SHP77 treated with DMSO at 0.1 percent for 48 hours (cell line): ENCODE measurements at regions not wholly inside any gene's neighbourhood (a gene's known extent, or its start where the extent isn't known, plus 50 kb on each side); places are given as distances from the start of the nearest gene placed in this dataset.

Experiments used
- DNase-seq: peaks from one replicate; lab custom pipeline; 2025; lab: John Stamatoyannopoulos, UW

DNA sequence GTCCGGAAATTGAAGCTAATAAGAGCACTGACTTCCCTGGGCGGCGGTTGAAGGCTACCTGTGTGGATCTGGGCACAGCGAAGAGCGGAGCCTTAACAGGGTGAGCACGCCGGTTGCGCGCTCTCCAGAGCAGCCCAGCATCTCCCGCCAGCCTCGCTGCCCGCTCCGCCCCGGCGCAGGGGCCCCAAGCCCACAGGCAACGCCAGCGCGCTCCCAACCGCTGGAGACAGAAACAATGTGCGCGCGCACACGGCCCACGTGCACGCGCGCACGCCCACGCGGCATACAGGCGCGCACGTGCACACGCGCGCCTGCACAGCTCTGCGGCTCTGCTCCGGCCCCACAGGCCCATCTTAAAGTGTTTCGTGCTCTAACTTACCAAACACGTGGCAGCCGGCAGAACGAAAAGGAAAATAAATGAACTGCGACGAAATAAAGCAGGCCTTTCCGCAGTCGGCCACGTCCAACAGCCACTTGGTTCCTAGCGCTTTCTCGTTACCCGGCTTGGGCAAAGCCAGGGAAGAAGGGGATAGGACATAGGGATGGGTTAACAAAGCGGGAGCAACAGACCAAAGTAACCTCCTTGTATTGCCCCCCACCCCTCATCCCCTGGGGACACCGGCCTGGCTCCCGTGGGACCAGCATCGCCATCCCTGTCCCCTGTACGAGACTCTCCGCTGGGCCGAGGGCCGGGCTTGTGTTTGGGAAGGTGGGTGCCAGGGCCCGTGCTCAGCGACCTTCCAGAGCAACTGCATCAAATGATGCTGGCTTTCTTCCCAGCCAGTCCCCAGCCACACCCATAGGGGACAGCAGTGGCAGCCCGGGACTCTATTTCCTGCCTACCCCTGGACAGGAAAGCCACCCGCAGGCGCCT is 203.7 kb downstream of the ABHD5 start:
- no peak for DNase-seq

DNA sequence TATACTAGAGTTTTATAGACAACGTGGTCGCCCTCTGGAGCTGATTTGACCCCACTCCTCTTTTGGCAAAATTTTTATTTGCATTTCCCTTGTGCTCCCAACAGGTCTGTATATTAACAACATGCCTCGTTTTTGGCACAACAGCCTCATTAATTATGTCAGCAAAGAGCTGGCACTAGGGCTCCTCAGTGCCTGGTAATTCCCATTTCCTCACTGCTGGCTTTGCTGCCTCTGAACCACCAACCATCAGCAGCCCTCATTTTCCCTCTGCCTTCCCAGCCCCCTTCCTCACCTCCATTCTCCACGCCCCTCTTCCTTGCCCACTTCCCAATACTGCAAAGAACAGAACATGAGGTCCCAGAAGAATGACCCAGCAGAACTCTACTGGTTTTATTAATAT is 204.8 kb downstream of the ABHD5 start:
- no peak for DNase-seq

DNA sequence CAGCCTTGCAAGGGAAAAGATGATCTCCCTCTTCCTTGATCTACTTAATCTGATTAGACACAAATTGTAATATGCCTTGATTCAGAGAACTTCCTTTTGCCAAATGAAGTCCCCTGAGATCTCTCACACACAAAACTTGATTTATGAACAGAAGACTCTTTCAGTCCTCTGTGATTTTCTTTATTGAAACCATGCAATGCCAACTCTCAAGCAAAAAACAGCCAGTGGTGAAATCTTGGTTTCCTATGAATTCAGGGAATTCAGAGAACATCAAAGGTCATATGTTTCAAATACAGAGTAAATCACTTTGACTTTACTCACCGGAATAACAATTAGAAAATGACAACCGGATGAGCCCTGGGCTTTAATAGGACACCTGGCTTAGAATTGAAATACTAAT is 211.7 kb downstream of the ABHD5 start:
- no peak for DNase-seq

DNA sequence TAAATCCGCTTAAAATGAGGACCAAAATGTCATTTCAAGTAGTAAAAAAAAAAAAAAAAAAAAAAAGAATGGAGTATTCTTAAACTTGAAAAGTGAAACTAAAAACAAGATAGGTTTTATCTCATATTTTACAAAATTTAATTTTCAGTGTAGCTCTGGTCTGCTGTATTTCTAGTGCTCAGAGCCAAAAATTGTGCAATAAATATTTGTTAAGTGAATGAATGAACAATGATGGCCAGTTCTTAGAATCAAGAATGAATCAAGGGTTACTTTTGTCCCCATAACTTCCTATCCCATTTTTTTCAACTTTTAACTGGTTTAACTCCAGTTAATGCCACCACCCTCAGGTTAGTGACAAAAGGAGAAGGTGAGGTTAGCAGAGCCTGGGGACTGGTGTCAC is 214.4 kb downstream of the ABHD5 start:
- no peak for DNase-seq

DNA sequence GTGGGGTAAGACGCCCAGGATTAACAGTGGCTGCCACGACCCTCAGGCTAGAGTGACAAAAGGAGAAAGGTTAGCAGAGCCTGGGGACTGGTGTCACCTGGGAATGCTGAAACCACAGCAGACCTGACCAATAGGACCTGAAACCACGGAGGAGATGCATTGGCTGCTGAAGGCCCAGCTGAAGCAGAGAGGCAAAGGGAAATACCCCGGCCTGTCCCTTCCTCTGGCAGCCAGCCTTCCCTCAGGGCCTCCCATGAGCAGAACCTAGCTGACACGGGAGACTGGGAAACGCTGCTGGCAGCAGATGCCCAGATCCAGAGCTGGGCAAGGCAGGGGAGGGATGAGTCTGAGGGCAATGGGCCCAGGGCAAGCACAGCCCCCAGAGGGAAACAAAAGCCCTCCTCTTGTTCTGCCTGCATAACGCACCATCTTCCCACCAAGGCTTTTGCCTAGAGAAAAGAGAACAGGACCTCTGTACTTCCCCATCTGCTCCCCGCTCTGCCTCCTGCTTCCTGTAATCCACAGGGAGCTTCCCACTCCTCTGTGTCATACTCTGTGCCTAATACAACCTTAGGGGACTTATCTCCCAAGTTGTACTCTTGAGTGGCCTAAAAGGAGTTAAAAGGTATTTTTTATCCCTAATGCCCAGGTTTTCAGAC is 216.2 kb downstream of the ABHD5 start:
- no peak for DNase-seq

DNA sequence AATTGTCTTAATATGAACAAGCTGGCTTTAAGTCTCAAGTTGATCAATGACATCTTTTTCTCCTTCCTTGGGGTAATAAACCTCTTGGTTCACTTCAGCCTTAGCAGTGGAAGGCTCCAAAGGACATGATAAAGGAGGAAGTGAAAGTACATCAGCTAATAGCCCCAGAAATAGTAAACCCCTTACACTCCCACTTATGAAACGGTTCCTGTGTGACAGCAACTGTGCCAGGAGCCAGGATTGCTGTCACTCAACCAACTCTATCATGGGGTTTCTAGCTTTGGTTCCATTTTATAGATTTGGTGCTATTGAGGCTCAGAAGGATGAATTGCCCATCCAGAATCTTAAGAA is 216.7 kb downstream of the ABHD5 start:
- DNase-seq = no peak

DNA sequence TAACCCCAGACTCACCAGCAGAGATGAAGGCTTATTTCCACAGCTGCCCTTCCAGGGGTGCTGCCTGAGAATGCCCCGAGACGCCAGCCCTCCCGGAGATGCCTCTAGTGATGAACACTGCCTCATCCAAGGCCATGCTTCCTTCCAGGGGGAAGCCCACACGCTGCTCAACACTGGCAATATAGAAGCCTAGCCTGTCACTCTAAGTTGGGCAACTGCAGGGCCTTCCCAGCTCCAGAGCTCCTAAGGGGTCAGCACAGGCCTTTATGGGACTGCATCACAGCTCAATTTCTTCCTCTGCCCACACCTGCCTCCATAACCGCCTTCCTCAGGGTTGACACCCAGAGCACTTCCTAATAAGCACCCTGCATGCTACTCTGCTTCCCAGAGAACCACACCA is 217.7 kb downstream of the ABHD5 start:
- DNase-seq = no peak

DNA sequence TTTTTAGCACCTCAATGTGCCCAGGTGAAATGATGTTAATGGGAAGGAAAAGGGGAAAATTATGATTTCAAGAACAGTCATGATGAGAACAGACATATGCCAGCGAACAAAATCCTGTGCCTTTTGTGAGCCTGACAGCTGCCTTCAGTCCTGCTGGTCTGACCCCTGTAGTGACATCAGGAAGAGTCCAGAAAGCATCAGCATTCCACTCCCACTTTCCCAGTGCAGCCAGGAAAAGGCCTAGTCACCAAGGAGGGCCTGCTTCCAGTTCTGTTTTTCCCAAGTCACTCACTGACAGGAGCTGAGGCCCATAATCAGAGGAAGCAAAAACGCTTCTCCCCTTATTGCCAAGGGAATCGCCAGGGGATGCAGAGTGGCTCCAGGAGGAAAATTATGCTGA is 218.4 kb downstream of the ABHD5 start:
- DNase-seq = no peak

DNA sequence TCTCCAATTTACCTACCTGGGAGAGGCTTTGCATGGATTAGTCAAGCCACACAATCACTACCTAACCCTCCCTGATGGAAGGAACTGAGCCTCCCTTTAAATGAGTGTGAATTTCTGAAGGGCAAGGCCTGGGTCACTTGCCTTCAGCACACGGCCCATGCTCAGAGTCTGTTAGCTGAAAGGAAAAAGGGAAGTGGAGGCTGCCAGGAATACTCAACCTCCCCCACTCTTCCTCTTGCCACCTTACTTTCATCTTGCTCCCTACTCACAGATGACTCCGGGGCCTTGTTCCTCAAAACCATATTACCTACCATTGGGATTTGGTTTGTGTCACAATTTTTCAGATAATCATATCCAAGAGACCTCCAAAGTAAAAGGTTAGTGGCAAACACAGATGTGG is 220.0 kb downstream of the ABHD5 start:
- no peak for DNase-seq

DNA sequence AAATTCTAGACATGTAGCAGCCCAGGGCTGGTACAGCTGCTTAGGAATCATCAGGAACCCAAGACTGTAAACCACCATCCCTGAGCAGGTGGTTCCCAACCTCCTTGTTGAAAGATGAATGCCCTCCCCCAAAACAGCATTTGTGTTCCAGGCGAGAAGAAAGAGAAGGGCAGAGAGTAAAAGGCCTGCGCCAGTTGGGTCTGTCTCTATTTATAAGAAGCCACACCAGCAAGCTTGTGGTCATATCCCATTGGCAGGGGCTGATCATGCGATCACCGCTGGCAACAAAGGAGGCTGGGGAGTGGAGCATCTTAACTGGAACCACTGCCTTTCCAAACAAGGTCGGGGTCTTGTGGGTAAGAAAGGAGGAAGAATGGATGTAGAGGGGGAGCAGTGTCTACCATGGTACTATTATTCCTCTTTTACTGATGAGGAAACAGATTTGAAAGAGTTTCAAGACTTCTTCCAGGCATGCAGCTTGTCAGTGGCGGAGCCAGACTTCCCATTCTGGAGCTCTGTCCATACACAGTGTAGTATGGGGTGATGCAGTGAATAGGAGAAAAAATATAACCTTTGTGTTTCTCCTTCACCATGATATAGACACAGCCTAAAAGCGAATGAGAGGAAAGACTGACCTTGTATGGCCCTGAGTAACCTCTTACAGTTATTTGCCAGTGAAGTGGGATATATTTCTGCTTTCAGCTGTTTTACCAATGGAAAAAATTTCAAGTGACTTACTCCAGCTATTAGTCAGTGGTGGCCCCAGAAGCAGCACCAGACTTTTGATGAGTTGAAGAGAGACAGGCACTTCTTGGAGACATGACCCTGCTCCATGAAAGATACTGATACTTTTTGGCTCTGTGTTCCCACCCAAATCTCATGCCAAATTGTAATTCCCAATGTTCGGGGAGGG is 222.6 kb downstream of the ABHD5 start:
- DNase-seq = no peak

DNA sequence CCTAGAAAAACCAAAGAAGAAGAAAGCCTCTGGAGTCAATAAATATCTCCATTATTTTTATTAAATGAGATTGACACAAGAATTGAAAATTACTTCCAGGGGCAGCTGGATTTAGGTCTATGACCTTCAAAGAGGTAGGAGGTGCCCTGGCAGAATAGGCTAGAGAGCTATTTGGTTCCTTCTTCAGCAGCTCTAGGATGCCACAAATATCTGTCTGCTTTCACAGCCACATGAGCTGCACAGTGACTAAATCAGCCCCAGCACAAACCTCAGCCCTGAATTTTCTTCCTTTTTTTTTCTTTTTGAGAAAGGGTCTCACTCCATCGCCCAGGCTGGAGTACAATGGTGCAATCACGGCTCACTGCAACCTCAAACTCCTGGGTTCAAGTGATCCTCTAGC is 223.5 kb downstream of the ABHD5 start:
- DNase-seq = no peak

DNA sequence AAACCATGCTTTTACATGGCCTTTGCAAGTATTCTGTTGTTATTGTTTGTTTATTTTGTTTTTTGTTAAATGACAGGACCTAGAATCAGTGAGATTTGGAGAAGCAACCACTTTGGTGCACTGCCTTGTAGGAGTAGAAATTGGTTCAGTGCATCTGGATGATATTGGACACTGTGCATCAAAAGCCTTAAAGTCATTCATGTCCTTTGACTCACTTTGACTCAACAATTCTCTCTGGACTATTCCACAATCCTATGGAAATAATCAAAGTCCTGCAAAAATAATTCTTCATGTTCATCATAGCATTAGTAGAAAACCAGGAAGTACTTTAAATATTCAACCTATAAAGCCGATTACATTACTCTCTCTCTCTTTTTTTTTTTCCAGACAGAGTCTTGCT is 224.8 kb downstream of the ABHD5 start:
- no peak for DNase-seq

DNA sequence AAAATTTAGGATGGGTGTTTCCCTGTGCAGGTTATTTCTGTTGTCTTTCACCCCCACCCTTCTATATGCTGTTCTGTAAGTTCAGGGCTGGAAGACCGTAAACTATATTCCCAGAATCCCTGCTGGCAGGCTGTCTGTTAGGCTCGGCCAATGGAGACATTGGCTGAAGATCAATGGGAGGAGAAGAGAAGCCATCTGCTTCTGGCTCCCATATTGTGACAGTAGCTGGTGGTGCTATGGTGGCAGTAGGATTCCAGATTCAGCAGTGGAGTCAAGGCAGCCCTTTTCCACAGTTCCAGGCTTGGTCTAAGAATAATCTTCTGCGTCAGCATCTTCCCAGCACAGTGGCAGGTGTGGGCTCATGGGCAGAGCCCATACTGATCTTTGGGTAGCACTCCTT is 226.6 kb downstream of the ABHD5 start:
- DNase-seq = no peak

DNA sequence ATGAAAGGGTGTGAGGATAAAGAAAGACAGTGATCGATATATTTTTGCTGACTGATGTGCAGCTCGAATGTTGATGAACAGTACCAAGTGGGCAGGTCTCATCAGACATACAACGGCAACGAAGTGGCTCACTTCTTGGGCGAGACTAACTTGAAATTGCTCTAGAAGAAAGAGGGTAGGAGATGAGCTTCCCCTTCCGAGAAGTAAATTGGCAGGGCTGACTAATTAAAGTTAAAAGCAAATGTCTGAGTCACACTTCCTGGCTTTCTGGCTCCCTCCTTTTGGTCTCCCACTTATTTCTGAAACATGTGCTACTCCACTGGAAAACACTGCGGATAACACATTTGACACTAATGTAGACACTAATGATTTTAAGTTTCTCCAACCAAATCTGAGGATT is 228.3 kb downstream of the ABHD5 start:
- no peak for DNase-seq

DNA sequence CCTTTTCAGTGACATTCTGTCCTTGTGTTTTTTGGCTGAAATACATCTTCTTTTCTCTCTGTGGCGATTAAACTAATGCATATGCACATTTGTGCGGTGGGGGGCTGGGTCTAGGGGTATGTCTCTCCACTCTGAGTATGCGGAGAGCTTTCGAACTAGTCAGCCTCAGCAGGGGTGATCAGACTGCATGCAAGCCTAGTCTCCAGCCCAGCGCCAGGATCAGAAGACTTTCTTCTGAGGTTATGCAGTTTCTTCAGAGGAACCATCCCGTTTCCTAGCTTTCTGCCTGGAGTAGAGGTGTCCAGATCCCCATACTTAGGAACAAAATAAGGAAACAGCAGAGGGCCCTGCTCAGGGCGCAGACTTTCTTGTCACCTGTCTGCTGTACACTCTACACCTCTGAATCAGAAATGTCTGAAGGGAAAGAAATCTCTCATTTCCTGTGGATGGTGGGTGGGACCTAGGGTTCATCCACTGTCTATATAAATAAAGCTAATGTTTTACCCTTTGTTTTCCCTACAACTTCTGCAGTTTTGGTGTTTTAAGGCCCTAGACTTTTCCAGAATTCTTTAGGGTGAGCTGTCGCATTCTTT is 230.4 kb downstream of the ABHD5 start:
- DNase-seq = no peak

DNA sequence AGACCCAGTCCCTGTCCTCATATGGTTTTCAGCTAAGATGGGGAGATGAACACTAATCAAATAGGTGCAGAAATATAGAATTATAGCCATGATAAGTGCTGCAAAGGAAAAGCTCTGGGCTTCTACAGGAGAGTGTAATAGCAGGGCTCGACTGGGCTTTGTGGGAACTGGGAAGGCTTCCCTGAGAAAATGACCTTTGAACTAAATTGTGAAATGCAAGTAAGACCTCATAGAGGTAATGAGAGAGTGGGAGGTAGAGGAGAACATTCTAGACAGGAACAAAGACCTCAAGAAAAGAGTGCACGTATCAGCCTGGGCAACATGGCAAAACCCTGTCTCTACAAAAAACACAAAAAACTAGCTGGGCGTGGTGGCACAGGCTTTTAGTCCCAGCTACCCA is 231.6 kb downstream of the ABHD5 start:
- DNase-seq = no peak

DNA sequence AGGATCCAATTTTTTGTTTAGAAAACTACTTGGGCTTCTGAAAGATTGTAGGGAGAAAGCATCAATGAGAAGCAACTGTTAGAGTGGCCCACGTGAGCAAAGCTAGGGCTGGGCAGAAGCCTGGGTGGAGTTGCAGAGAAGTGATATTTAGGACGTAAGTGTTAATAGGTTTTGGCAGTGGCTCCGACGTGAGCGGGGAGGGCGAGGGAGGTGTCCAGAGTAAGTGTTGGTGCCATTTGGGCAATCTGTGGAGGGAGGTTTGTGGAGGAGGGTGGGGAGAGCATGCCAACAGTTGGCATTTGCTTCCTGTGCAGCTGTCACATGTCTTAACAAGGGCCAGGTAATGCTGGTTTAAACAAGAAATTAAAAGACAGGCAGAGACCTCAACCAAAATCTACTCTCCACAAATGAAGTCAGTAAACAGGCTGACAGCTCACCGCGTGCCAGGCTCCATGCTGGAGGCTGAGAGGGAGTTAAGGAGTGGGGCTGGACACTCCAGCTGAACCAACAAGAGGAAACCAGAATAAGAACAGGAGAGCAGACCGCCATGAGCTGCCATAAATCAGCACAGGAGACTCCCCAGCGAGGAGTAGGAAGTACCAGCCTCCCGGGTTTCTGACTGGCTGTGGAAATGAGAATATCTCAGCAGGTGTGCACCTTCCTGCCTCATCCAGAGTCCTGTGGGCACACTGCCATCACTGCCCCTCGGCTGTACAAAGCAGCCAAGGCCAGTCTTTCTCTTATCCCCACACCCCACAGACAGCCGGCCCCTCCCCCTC is 232.6 kb downstream of the ABHD5 start:
- DNase-seq = peak; percentile 70

DNA sequence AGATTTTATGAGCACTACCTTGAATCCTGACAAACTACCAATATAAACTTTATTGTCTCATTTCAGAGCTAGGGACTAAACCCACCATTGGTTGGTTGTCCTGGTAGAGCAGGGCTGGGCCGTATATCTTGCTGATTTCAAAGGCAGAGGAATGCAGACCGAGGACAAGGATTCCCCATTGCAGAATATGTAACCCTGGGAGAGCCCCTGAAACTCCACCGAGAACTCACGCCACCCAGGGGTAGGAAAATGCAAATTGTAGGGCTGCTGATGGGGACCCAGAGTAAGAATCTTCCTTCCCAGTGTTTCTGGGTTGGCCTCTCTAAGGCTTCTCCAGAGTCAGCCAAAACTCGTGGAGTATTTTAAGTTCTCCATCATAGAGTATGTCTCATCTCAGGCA is 235.3 kb downstream of the ABHD5 start:
- no peak for DNase-seq

DNA sequence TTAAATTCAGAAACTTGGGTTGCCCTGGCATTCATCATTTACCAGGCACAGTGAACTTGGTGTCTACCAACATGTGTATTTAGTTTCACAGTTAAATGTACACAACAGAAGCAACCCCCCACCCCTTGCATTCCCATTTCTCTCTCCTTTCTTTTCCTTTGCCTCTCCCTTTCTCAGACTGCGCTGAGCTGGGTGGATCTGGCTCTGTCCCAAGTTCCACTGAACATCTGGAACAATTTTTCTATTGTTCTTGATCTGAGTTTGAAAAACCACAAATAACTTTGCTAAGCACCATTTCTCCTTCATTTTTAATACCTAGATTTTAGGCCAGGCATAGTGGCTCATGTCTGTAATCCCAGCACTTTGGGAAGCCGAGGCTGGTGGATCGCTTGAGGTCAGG is 242.2 kb downstream of the ABHD5 start:
- DNase-seq = no peak

DNA sequence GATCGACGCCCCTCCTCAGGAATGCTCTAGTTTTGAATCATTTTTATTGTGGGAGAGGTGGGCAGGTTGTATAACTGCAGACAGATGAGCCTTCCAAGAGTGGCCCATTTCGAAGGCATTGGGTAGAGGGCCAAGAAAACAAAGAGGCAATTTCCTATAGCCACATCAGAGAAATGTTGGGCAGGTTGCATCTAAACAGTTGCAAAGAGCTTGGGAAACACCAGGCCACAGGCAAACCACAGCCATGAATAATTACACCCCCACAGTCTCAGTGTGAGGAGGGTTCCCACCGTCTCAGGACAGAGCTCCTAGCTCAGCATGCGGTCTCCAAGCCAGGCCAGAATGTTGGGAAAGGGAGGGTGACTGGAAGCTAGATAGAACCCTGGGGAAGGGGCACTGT is 257.3 kb downstream of the ABHD5 start:
- DNase-seq = no peak

DNA sequence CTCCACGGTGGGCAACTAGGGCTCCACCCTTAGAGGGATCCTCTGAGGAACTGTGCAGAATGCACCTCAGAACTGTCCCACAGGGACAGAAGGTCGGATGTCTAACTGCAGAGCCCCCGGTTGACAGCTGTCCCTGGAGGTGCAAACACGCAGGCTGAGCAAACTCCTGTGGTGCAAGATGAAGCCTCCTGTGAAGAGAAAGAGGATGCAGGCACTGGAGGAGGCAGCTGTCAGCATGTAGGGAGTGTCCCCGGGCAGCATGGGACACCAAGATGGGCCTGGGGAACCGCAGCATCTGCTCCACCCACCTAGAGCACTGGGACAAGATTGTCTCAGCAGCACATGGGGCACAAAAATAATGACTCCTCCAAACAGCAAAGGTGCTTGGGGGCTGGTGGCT is 258.9 kb downstream of the ABHD5 start:
- no peak for DNase-seq

DNA sequence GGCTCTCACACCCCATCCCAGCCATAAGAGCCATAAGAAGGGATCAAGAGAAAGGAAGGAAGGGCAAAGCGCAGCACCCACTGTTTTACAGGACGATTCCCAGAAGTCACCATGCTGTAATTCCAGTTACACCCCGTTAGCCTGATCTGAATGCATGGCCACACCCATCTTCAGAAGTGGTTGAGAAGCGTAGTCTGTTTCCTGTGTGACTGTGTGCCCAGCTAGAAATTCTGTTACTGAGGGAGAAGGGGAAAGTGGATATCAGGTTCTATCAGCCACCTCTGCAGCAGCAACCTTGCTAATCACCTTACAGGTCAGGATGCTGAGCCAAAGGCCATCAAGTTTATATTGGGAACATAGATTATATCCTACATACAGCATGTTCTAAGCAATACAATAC is 260.0 kb downstream of the ABHD5 start:
- DNase-seq = no peak
